Thyroid gland (tissue), 4 donors: ENCODE measurements at regions not wholly inside any gene's neighbourhood (a gene's known extent, or its start where the extent isn't known, plus 50 kb on each side); places are given as distances from the start of the nearest gene placed in this dataset.

ENCODE experiments used
- CTCF ChIP-seq, 6 experiments: fragments of 200-600 bp in 3 of 6; fragments of 450-650 bp in 3 of 6; sonication (generic) in 3 of 6; IDR thresholded peaks; one replicate each; pipeline ENCODE4 v1.5.1; 2016 to 2019; ENCODE audit warnings: antibody characterized with exemption in 6 of 6, mild to moderate bottlenecking in 2 of 6, inconsistent platforms in 1 of 6, moderate library complexity in 1 of 6
- POLR2A ChIP-seq, 2 donors: fragments of 450-650 bp; IDR thresholded peaks; one replicate each; pipeline ENCODE4 v1.6.1; 2017; ENCODE audit warnings: antibody characterized with exemption in 2 of 2, mild to moderate bottlenecking in 2 of 2, moderate library complexity in 1 of 2

GRCh38 chr10:112057072-112057471, 126.5 kb downstream of the GPAM start:
- TF ChIP-seq POLR2A (IDR thresholded peaks at IDR 0.05) (no peak), CTCF (IDR thresholded peaks at IDR 0.05) (no peak)
